HG03066 (cell line): ENCODE measurements at regions not wholly inside any gene's neighbourhood (a gene's known extent, or its start where the extent isn't known, plus 50 kb on each side); places are given as distances from the start of the nearest gene placed in this dataset.
"Not testable (repeated sequence)": the region's sequence is repeated elsewhere in the genome, so short reads cannot be mapped to it uniquely, and the experiment has no call there.

Experiments used
- ATAC-seq: cut with Tn5 transposase; IDR thresholded peaks from one replicate; pipeline ENCODE4 v1.9.1; 2021; ENCODE audit warnings: low read depth; ENCODE audit not compliant: unreplicated experiment

- ATAC-seq, result no peak
Observed at GRCh38 chr11:38766796-38767195, 2168.8 kb upstream of the RAG2 start.

- no peak for ATAC-seq
Observed at GRCh38 chr11:38759394-38759793, 2161.4 kb upstream of the RAG2 start.

GRCh38 chr11:38756537-38756936, 2158.5 kb upstream of the RAG2 start:
- ATAC-seq, result no peak

GRCh38 chr11:38751421-38751820, 2153.4 kb upstream of the RAG2 start:
- no peak for ATAC-seq

DNA sequence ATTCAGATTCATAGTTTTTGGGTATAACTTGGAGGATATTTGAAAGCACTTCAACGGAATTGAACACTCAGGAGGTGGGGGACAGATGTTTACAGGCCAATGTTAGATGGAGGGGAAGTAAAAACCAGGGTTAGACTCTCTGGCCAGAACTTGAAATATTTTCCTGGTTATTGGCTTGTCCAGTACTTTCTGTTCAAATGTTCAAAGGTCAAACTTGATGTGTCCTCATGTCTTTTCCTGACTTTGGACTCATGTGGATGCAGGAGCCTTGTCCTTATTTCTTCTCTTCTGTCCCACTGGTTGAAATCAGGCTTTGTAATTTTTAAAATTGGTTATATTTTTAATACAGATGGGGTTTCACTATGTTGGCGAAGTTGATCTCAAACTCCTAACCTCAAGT, 2148.5 kb upstream of the RAG2 start:
- not testable (repeated sequence) for ATAC-seq

DNA sequence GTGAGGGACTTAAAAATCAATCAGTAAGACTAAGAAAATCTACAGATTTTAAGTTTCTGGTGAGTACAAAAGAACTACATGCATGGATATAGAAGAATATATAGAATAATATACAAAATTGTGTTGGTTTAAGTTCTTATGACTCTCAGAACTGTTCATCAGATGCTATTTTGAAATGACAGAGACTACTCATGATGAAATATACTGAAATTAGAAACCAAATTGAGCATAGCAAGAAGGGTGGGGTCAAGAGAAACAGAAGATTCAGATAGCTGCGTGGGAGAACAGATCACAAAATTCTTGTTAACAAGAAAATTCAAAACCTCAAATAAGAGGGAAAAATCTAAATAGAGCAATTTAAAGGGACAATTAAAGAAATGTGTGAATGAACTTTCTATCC, 2125.3 kb upstream of the RAG2 start:
- ATAC-seq, result no peak

DNA sequence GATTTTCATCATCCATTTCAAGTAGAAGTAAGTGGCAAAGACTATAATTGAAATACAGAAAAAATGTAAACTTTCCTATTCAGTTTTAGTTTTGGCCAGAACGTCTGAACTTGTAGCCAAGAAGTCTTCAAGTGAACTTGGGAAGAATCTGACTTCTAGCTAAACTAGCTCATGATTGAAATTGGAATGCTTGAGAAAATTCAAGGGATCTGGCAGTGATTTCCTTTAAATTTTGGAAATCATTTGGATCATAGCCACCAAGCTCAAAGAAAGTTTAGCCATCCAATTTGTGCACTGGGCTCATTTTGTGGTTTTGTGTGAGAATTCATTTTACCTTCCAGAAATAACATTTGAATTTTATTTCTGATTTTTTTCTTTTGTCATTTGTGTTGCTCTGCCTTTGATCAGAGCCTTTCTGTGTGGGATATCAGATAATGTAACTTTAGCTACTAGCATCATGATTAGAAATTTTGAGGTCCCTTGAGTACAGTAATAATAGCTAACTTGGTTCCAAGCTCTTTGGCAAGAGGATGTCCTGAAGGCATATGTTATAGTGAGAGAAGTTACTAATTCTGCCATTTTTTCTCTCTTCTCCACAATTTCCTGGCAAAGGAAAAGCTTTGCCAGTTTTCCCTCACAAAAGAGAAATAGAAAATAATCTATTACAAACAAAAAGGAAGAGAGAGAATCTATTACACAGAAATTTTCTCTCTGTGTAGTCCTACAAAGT, 2123.7 kb upstream of the RAG2 start:
- ATAC-seq, result no peak

GRCh38 chr11:38718659-38719058, 2120.6 kb upstream of the RAG2 start:
- ATAC-seq, result no peak

DNA sequence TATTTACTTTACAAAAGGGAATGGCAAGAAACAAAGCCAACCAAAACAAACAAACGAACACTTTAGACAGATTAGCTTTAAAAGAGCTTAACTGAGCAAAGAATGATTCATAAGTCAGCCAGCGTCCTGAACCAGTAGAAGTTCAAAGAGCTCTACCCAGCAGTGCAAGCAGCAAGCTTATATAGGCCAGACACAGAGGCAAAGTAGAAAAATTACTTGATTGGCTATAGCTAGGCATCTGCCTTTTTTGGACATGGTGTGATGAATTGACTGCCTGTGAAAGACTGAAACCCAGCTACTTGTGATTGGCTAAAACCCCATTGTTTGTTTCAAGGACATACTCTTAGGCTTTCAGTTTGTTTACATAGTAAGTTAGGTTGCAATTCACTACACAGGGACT, 2120.0 kb upstream of the RAG2 start:
- no peak for ATAC-seq

GRCh38 chr11:38711110-38711509, 2113.1 kb upstream of the RAG2 start:
- no peak for ATAC-seq

- ATAC-seq, result no peak
Observed at GRCh38 chr11:38710262-38710661, 2112.2 kb upstream of the RAG2 start.

GRCh38 chr11:38700111-38700510, 2102.1 kb upstream of the RAG2 start:
- ATAC-seq, result no peak

GRCh38 chr11:38693306-38693705, 2095.3 kb upstream of the RAG2 start:
- no peak for ATAC-seq

DNA sequence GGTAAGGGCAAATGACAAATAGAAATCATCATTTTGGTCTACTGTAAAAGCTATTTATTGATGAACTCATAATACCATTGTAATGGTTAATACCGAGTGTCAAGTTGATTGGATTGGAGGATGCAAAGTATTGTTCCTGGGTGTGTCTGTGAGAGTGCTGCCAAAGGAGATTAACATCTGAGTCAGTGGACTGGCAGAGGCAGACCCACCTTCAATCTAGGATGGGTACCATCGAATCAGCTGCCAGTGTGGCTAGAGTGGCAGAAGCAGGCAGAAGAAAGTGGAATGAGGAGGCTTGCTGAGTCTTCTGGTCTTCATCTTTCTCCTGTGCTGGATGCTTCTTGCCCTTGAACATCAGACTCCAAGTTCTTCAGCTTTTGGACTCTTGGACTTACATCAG, 2092.2 kb upstream of the RAG2 start:
- not testable (repeated sequence) for ATAC-seq

- no peak for ATAC-seq
Observed at GRCh38 chr11:38687008-38687407, 2089.0 kb upstream of the RAG2 start.

DNA sequence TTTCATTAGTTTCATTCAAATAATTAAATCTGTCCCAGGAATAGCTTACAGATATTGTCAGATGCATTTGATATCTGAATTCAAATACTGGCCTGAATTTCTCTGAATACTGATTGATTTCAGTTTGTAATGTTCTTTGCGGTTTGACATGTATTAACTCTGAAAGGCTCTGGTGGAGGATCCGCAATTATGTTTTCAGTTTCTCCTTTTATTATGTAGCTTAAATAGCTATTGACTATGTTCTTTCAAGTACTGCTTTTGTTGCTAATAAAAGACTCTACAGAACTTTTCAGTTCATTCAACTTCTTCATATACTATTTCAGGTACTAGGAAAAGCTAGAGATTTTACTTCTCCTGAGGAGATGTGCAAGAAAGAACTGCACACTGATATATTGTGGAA, 2085.4 kb upstream of the RAG2 start:
- no peak for ATAC-seq

GRCh38 chr11:38680746-38681145, 2082.7 kb upstream of the RAG2 start:
- no peak for ATAC-seq

- ATAC-seq, result no peak
Observed at GRCh38 chr11:38680166-38680565, 2082.1 kb upstream of the RAG2 start.

DNA sequence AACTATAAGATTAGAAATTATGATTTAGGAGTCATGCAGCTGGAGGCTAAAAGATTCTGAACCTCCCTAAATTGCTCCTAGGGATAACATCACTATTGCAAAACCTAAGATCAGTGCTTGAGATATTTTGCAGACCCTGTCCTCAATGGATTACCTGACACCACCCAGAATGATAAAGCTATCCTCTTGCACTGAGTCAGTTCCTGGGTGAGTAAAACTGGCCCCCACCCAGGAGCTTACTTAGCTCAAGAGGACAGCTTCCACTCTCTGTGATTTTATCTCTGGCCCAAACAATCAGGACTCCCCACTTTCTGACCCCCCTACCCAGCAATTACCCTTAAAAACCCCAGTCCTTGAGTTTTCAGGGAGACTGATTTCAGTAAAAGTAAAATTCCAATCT, 2074.4 kb upstream of the RAG2 start:
- ATAC-seq, result no peak

DNA sequence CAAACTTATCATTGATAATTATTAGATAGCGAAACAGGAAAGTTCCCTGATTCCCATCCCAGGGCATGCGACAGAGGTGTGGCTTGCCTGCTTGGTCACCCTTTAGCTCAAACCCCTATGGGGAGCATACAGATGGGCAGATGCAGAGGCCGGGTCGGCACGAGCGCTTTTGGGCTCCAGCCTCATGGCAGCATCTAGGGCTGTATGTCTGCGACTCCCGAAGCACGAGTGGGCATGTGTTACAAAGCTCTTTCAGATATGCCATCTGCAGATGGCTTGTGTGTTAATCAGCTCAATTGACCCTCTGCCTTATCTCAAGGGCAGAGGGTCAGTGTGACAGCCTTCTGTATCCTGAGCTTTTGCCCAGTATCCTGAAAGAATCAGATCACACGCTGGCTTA, 2069.3 kb upstream of the RAG2 start:
- no peak for ATAC-seq

DNA sequence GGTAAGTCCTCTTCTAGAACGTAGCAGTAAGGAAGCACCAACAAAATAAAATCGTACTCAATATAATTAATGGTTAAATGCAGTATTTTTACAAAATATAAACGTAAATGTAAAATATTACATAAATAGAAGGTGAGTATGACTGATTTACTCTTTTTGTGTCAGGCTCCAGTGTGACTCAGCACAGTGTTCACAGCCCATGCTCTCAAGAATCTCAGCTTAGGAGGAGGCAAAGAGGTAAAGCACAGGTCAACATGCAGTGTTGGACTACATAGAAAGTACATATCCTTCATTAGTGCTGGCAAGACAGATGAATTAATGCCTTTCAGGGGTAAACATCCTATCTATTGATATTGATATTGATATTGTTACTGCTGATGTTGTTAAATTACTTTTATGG, 2050.6 kb upstream of the RAG2 start:
- ATAC-seq, result no peak

- no peak for ATAC-seq
Observed at GRCh38 chr11:38646382-38646781, 2048.3 kb upstream of the RAG2 start.

DNA sequence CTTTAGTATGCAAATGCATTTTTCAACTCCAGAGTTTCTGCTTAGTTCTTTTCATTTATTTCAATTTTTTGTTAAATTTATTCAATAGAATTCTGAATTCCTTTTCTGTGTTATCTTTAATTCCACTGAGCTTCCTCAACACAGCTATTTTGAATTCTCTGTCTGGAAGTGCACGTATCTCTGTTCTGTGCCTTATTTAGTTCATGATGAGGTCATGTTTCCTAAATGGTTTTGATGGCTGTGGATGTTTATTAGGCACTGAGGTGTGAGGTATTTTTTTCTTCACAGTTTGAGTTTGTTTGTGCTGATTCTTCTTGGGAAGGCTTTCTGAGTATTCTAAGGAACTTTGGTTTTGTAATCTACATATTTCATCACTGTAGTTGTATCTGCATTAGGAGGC, 2042.8 kb upstream of the RAG2 start:
- ATAC-seq, result no peak
